ENCODE measurements at regions not wholly inside any gene's neighbourhood (a gene's known extent, or its start where the extent isn't known, plus 50 kb on each side); places are given as distances from the start of the nearest gene placed in this dataset.

DNA sequence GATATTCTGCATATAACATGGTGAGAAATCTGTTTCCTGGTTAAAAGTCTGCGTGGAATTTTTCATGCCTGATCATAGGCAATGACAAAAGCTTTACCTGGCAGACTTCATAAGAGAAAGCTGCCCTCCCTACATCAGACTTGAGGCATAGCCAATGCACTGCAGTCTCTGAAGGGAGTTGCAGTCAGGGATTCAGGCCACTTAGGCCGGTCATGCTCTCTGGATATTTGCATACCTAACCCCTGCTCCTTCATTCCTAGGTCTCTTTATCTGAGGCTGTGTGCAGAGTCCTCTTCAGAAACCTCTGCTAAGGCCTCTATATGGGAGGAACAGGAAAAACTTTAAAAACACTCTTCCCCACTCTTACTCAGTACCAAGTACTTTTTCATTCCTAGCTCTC, 287.4 kb downstream of the PCDH17 start:
- Histone ChIP-seq H3K4me2 (ENCODE audit: low read depth, low read length) (no peak overlapping the region), H4K20me1 (ENCODE audit: insufficient read depth, low read length) (no peaks in the 10 kb centered on the region), H3K4me1 (ENCODE audit: insufficient read depth, low read length) (no peaks in the 10 kb centered on the region), H3K36me3 (replicated peaks in 1 of 2; ENCODE audit: control insufficient read depth in 1 of 2, insufficient read depth in 2 of 2, low read length in 2 of 2) (no peaks in the 10 kb centered on the region), H2AFZ (ENCODE audit: low read length) (no peak overlapping the region), H3K27ac (ENCODE audit: extremely low read length, insufficient read depth, low read length) (no peak overlapping the region), H3K27me3 (ENCODE audit: control insufficient read depth in 1 of 2, insufficient read depth in 2 of 2, low read length in 2 of 2) (no peaks in the 10 kb centered on the region), H3K4me3 (replicated peaks in 1 of 3; ENCODE audit: insufficient read depth in 1 of 3, low read depth in 2 of 3, low read length in 3 of 3) (no peak overlapping the region), H3K9me3 (ENCODE audit: low read length) (peaks cover 66% of the 10 kb centered on the region), H3K79me2 (ENCODE audit: insufficient read depth, low read length) (no peaks in the 10 kb centered on the region), H3K9ac (ENCODE audit: insufficient read depth, low read depth, low read length) (no peak overlapping the region)
- no peak for DNase-seq (ENCODE audit: low spot score)
- TF ChIP-seq DNMT1 (CRISPR knock-in tag; IDR thresholded peaks at IDR 0.05) (no peak), ZNF501 (CRISPR knock-in tag; IDR thresholded peaks at IDR 0.05) (no peak), HDAC6 (IDR thresholded peaks at IDR 0.05; ENCODE audit: low read depth, low read length) (no peak), POLR2AphosphoS2 (IDR thresholded peaks at IDR 0.05; ENCODE audit: low read depth, low read length) (no peak), SRY (CRISPR knock-in tag; IDR thresholded peaks at IDR 0.05) (no peak)
- no TSS peak for BruUV-seq (replicated peaks)
- ATAC-seq: no peak
- in situ Hi-C loops (cut with HindIII; ENCODE audit: extremely low pct_ligation_motif_present, low pct_unique_long_range_greater_than_20kb): no loop called here
- intact Hi-C loops (cut with micrococcal nuclease; ENCODE audit: unreplicated experiment): no loop called here
- ChIA-PET CTCF (ENCODE audit: low intra/inter-chr PET ratio, low total read pairs) (no interaction called here), POLR2A (no interaction called here)
- 92% methylated on average over 1 of the region's 2 CpGs for WGBS (ENCODE audit: low lambda C conversion rate)
- FAIRE-seq: no peak

DNA sequence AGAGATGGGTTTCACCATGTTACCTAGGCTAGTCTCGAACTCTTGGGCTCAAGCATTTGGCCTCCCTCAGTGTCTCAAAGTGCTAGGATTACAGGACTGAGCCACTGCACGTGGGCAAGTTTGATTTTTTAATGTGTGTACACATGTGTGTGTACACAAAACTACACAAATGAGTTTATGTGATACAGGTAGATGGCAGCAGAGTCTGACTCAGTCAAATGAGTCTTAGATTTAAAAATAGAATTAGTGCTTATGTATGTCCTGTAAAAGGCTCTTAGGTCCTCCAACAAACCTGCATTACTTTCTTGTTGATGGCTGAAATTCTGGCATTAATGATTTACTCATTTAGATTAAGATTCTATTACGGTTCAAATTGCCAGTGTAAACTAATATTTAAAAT, 293.7 kb downstream of the PCDH17 start:
- no peak for FAIRE-seq
- ATAC-seq: no peak
- no TSS peak for BruUV-seq (replicated peaks)
- Histone ChIP-seq H3K4me2 (ENCODE audit: low read depth, low read length) (no peak overlapping the region), H3K79me2 (ENCODE audit: insufficient read depth, low read length) (no peaks in the 10 kb centered on the region), H3K9me3 (ENCODE audit: low read length) (peaks cover 52% of the 10 kb centered on the region), H3K4me1 (ENCODE audit: insufficient read depth, low read length) (no peaks in the 10 kb centered on the region), H3K27ac (ENCODE audit: extremely low read length, insufficient read depth, low read length) (no peak overlapping the region), H3K27me3 (ENCODE audit: control insufficient read depth in 1 of 2, insufficient read depth in 2 of 2, low read length in 2 of 2) (no peaks in the 10 kb centered on the region), H2AFZ (ENCODE audit: low read length) (no peak overlapping the region), H3K9ac (ENCODE audit: insufficient read depth, low read depth, low read length) (no peak overlapping the region), H3K4me3 (replicated peaks in 1 of 3; ENCODE audit: insufficient read depth in 1 of 3, low read depth in 2 of 3, low read length in 3 of 3) (no peak overlapping the region), H3K36me3 (replicated peaks in 1 of 2; ENCODE audit: control insufficient read depth in 1 of 2, insufficient read depth in 2 of 2, low read length in 2 of 2) (no peaks in the 10 kb centered on the region), H4K20me1 (ENCODE audit: insufficient read depth, low read length) (no peaks in the 10 kb centered on the region)
- intact Hi-C loops (cut with micrococcal nuclease; ENCODE audit: unreplicated experiment) (no loop called here), in situ Hi-C loops (cut with HindIII; ENCODE audit: extremely low pct_ligation_motif_present, low pct_unique_long_range_greater_than_20kb) (no loop called here)
- no peak for DNase-seq (ENCODE audit: low spot score)
- ChIA-PET POLR2A (no interaction called here), CTCF (ENCODE audit: low intra/inter-chr PET ratio, low total read pairs) (no interaction called here)
- whole genome bisulfite sequencing (ENCODE audit: low lambda C conversion rate): 11% methylated on average over 3 of the region's 3 CpGs
- no peak for TF ChIP-seq ZNF232 (CRISPR knock-in tag; IDR thresholded peaks at IDR 0.05; ENCODE audit: borderline replicate concordance)
- no peak for TF ChIP-seq ZNF207 (IDR thresholded peaks at IDR 0.05; ENCODE audit: borderline replicate concordance)
- no peak for TF ChIP-seq ZNF496 (CRISPR knock-in tag; IDR thresholded peaks at IDR 0.05; ENCODE audit: insufficient replicate concordance)
- no peak for TF ChIP-seq HOXA7 (CRISPR knock-in tag; IDR thresholded peaks at IDR 0.05)
- TF ChIP-seq RCOR2 (CRISPR knock-in tag; IDR thresholded peaks at IDR 0.05): no peak
- no peak for TF ChIP-seq ZNF747 (CRISPR knock-in tag; IDR thresholded peaks at IDR 0.05; ENCODE audit: borderline replicate concordance)
- TF ChIP-seq, protein P1, sequence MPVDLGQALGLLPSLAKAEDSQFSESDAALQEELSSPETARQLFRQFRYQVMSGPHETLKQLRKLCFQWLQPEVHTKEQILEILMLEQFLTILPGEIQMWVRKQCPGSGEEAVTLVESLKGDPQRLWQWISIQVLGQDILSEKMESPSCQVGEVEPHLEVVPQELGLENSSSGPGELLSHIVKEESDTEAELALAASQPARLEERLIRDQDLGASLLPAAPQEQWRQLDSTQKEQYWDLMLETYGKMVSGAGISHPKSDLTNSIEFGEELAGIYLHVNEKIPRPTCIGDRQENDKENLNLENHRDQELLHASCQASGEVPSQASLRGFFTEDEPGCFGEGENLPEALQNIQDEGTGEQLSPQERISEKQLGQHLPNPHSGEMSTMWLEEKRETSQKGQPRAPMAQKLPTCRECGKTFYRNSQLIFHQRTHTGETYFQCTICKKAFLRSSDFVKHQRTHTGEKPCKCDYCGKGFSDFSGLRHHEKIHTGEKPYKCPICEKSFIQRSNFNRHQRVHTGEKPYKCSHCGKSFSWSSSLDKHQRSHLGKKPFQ (CRISPR knock-in tag; IDR thresholded peaks at IDR 0.05; ENCODE audit: insufficient replicate concordance): no peak
- TF ChIP-seq, protein P2, sequence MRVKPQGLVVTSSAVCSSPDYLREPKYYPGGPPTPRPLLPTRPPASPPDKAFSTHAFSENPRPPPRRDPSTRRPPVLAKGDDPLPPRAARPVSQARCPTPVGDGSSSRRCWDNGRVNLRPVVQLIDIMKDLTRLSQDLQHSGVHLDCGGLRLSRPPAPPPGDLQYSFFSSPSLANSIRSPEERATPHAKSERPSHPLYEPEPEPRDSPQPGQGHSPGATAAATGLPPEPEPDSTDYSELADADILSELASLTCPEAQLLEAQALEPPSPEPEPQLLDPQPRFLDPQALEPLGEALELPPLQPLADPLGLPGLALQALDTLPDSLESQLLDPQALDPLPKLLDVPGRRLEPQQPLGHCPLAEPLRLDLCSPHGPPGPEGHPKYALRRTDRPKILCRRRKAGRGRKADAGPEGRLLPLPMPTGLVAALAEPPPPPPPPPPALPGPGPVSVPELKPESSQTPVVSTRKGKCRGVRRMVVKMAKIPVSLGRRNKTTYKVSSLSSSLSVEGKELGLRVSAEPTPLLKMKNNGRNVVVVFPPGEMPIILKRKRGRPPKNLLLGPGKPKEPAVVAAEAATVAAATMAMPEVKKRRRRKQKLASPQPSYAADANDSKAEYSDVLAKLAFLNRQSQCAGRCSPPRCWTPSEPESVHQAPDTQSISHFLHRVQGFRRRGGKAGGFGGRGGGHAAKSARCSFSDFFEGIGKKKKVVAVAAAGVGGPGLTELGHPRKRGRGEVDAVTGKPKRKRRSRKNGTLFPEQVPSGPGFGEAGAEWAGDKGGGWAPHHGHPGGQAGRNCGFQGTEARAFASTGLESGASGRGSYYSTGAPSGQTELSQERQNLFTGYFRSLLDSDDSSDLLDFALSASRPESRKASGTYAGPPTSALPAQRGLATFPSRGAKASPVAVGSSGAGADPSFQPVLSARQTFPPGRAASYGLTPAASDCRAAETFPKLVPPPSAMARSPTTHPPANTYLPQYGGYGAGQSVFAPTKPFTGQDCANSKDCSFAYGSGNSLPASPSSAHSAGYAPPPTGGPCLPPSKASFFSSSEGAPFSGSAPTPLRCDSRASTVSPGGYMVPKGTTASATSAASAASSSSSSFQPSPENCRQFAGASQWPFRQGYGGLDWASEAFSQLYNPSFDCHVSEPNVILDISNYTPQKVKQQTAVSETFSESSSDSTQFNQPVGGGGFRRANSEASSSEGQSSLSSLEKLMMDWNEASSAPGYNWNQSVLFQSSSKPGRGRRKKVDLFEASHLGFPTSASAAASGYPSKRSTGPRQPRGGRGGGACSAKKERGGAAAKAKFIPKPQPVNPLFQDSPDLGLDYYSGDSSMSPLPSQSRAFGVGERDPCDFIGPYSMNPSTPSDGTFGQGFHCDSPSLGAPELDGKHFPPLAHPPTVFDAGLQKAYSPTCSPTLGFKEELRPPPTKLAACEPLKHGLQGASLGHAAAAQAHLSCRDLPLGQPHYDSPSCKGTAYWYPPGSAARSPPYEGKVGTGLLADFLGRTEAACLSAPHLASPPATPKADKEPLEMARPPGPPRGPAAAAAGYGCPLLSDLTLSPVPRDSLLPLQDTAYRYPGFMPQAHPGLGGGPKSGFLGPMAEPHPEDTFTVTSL (CRISPR knock-in tag; IDR thresholded peaks at IDR 0.05; ENCODE audit: borderline replicate concordance): no peak

All from HepG2 (cell line).